CD4-positive, alpha-beta T cell treated with Interleukin-6 for 4 hours (primary cell): ENCODE measurements at regions not wholly inside any gene's neighbourhood (a gene's known extent, or its start where the extent isn't known, plus 50 kb on each side); places are given as distances from the start of the nearest gene placed in this dataset.

Experiments used
- DNase-seq: peaks from one replicate; pipeline ENCODE4 v3.0.0-alpha.2; 2020; ENCODE audit warnings: mixed read lengths

DNA sequence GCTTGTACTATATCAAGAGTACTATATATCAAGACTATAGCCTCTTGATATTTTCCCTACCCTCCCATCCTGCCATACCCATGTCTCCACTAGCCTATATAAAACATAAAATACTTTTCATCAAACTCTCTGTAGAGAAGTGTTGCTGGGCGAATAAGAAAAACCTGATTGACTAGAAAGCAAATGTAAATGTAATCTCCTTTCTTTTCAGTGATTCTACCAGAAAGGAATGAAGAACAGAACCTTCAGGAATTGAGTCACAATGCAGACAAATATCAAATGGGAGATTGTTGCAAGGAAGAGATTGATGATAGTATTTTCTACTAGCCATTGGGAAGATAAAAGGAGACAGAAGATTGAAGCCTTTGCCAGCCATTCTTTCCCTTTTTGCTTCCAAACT lies 89.2 kb downstream of the KCNRG start:
- no peak for DNase-seq

DNA sequence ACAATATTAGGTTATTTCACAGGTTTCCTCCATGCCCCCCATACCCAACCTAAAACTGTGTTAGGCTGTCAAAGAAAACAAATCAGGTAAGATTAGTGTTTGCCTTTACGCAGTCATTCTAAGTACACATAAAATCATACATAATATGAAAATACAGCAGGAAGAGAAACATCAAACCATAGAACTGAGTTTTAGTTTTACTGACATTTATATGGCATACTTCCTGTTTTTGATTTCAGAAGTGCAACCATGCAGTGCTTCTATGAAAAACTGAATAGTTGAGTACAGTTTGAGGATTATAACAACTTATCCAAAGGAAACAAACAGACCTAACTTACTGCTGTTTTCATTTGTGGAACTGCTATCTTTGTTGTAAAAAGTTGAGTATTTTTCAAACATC lies 91.3 kb downstream of the KCNRG start:
- DNase-seq, result no peak

DNA sequence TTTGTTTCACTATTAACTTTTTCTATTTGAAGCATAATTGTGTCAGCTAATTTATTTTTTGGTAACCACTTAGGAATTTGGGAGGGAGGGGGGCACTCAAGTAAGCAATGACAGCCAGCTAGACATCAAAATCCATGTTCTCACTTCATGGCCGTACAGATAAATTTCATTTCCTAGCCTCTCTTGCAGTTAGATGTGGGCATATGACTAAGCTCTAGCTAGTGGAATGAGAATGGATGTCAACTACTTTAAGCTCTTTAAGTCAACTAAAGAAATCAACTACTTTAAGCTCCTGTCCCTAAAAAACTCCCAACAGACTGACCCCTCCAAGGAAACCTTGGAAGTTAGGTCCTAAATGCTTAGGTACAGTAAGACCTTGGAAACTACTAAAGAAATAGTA lies 92.0 kb downstream of the KCNRG start:
- DNase-seq, result no peak

DNA sequence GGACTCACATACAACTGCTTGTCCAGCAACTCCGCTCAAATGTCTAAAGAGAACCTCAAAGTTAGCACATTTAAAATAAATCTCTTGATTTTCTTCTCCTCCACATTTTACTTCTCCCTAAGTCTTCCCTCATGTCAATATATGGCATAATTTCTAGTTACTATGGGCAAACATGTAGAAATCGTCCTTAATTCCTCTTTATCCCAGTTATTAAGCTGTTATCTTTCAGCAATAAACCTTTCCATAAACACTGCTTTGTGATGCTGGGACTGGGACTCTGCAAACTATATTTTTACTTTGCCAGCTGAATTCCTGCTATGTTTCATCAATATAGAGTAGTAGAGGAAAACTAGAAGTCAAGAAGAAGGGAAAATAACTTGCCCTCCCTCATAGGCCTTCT lies 99.7 kb downstream of the KCNRG start:
- DNase-seq, result no peak

DNA sequence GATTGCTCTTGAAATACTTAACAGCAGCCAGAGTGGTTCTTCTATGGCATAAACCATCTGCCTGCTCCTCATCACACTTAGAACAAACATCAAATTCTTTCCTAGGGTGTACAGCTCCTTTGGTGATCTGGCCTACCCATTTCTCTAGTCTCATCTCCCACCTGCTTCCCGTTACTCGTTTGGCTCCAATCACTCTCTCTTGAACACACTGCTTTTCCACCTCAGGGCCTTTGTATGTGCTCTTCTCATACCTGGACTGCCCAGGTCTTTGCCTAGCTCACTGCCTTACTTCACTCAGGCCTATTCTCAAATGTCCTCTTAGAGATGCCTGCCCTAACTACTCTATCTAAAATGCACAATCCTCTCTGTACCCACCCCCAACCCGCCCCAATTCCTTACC lies 100.5 kb downstream of the KCNRG start:
- DNase-seq, result no peak

DNA sequence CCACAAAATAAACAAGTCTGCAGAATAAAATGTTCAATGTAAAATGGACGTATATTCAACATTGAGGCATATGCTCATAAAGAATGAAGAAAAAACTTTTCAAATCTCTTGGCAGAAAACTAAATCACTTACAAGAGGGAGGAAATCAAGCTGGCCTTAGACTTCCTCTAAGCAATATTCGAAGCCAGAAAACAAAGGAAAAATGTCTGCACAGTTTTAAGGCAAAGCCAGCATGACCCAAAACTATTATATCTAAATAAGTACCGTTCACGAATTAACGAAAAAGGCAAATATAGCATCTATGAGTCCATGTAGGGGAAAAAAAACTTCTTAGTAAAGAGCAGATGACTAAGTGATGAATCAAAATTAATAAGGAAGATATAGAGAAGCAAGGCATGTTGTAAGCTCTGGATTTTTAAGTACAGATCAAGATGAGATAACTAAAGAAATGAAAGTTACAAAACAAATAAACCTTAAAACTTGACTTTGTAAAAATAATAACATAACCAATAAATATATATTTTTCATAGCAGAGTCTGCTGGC lies 101.3 kb downstream of the KCNRG start:
- no peak for DNase-seq

DNA sequence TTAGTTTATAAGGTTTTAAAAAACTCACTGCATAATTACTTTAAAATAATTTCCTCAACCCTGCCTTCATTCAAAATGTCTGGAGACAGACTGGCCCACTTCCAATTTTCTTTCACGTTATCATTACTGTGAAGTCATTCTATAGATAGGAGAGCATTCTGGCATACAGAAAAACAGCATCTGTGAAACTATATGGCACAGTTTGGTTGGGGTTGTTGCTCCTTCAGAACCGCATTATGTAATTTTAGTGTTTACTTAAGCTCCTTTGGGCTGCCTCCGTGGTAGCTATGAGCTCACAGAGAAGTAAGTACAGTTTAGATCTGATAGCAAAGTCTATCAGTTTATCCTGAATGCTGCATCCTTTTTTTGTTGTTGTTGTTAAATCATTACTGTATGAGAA lies 104.3 kb downstream of the KCNRG start:
- DNase-seq, result no peak

DNA sequence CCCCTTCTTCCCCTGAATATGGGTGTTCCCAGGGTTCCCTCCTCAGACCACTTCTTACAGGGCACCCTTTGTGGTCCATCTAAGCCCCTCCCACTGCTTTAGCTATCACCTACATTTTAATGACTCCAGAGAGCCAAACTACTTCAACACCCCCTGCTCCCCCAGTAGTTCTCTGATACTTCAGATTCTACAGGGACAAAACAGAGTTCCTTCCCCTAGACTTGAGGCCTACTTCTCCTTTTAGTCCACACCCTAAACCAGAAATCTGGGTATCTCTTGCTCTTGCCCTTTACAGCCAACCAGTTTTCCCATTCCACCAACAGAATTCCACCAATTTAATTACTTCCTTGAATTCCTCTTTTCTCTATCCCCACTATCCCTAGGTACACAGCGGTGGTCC lies 107.2 kb downstream of the KCNRG start:
- no peak for DNase-seq

DNA sequence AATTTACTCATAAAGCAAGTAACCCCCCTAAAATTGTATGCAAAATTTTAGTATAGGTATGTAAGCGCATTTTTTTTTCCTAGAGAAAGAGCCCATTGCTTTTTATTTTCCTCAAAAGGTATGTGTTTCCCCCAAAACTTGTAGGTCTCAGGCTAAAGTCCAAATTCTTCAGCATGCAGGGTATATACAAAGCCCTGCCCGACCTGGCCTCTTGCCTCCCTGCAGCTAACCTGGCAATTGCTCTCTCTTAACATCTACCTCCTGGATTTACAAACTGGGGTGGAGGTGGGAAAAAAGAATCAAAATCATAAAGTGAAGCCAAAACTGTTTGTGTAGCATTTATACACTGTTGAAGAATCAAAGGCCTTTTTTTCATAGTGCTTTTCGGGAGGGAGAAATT lies 107.8 kb downstream of the KCNRG start:
- DNase-seq, result no peak

DNA sequence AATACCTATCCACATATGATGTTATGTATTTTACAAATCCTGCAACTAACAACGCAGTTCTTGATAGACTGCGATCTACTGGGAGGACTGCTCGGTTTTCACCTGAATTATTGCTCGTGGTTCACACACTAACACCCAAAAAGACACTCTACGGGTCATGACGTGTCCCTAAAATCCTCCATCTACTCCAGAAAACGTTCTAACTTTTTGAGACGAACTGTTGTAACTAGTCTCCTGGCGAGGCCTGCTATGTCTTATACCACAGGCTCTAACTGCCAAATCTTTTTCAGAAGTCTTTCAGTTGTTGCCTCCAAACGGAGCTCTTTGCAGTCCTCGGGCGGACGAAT lies 108.2 kb downstream of the KCNRG start:
- DNase-seq, result no peak

DNA sequence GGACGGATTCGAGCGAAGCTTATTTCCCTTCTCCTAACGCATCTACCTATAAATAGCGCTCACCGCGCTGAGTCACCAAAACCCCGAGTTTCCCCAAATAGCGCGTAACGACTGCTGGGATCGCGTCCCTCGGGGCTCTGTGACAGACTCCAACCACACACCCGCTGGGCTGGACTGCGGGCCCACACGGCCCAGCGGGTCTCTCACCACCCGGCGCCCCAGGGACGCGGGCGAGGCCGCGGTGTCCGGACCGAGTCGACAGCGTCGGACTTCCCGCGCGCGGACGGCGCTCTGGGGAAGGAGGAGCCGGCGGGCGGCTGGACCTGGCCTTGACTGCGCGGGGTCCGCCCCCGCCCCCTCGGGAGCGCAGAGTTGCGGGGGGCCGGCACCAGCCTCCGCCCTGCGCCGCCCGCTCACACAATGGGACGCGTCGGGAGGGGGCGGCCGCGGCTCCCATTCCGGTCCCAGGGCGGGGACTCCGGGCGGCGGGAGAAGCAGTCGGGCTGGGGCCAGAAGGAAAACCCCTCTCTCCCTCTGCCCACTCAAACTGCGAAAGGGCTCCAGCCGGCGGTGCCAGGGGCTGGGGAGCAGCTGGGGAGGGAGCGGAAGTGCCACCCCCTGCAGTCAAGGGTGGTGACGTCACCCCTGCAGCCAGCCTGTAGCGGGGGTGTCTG lies 108.8 kb downstream of the KCNRG start:
- peak; percentile 77 for DNase-seq

DNA sequence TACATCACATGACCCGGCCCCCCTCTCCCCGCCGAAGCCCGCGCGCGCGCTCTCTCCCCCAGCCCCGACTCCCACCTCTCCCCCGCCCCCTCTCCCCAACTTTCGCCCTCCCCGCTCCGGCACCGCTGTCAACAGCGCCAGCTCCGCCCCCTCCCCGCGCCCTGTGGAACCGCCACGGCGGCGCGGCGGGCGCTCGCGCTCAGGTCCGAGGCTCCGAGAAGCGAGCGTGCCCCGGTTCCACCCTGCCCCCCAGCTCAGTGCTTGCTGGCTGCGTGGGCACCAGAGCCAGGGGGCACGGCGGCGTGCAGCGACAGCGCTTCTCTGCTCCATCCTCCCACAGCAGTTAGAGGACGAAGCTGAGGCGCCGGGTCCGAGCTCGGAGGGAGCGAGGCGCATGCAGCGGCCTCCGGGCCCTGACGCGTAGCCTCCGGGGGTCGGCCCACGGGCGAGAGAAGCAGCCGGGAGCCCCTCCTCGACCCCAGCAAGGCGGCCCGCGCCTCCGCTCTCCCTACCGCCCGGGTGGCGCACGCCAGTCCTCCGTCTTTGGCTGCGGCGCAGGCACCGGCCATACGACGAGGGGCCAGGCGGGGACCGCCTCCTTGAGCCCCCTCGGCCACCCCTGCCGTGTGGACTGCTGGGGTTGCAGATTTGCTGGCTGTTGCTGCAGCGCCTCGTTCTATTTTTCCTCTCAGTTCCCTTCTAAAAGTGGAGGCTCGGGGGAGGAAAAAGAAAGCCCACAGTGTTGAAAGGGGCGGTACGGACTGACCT lies 109.5 kb downstream of the KCNRG start:
- peak; percentile 98 for DNase-seq

DNA sequence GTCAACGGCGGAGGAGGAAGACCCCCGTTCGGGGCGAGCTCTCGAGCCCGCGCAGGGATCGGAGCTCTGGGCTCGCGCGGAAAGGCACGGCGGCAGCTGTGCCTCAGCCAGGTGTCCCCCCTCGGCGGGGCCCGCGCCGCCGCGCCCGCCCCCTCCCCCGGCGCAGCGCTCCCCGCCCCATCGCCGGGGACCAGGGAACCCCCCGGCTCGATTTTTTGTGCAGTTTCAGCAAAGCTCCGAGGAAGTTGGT lies 110.0 kb downstream of the KCNRG start:
- DNase-seq, result no peak

DNA sequence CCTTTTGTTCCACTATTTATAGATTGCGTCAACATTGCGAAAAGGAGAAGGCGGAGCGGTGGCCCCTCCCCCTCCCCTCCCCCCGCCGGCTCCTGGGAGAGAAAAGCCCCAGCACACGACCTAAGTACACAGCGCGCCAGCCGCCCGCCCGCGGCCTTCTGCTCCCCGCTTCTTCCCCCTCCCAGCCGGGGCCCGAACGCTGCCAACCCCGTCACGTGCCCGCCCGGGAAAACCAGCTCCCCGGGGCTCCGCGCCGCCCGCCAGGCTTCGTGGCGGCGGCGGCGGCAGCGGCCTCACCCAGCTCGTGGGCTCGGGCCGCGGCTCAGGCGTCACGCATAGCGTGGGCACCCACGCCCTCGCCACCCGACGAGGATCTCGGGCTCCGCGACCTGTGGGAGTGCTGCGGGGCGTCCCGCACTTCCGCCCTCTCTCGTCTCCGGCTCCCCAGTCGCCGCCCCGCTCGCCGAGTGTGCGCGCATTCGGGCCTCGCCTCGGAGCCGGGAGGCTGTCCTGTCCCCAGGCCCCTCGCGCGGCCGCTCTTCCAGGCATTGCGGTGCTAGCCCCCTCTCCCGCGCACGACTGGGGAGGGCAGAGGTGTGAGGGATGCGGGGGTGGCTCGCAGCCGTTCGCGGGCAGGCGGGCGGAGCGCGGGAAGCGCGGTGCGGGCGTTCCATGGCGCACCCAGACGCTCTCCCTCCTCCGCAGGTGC lies 110.5 kb downstream of the KCNRG start:
- DNase-seq, result peak; percentile 92

DNA sequence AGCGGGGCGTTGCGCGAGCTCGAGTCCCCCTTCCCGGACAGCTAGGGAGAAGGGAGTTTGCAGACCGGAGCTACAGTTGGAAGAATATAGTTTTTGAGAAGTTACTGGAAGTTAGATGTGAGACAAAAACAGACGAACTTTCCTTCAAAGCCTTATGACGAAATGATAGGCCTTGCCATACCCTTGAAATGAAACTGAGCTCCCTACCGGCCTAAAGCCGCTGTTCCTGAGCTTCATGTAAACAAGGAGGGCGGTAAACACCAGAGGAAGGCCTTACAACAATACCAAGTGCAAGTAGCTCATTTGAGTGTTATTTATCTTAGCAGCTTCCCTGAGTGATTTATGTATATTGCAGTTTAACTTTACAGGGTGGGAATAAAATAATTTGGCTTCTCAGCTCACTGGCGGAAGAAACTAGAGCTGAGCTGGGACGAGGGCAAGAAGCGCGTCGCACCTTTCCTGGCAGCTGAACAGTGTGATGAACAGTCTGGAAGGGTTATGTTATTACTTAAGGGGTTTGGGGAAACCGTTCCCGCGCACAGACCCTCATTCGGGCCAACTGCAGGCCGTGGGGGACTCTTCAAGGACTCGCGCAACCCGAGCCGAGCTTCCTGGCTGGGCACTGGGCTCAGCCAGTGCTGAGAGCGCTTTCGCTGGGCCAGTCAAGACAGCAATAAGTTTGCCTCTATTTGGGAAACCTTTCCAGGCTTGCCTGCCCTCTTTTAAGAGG lies 111.2 kb downstream of the KCNRG start:
- DNase-seq, result peak; percentile 48

DNA sequence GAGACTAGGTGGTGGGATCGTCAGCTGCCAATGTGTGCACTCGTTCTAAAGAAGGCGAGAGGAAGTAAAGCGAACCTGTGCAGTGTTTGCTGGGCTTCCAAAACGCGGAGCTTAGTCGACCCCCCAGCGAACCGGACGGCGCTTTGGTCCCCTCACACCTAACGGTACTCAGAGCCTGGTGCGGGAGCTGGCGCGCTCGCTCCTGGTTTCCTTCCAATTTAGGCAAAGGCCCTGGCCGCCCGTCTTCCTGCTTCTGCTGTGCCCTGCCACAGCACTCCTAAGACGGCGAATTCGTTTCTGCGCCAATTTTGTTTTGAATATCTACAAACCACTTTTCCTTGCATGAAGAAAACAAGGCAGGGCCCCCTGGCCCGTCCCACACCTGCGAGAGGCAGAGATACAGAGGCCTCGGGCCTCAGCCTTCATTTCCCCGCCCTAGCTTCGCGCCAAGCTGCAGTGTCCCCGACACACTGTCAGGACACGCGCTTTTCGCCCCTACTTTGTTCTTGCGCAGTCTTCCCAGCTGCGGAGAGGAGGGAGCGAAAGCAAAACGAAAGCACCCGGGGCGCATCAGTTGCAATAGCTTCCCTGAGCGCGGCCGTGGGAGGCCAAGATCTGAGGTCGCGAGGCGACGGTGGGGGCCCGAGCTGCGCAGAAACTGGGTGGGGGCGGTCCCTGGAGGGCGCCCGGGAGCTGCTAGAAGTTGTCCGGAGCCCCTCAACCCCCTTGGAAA lies 111.9 kb downstream of the KCNRG start:
- DNase-seq, result peak; percentile 70

DNA sequence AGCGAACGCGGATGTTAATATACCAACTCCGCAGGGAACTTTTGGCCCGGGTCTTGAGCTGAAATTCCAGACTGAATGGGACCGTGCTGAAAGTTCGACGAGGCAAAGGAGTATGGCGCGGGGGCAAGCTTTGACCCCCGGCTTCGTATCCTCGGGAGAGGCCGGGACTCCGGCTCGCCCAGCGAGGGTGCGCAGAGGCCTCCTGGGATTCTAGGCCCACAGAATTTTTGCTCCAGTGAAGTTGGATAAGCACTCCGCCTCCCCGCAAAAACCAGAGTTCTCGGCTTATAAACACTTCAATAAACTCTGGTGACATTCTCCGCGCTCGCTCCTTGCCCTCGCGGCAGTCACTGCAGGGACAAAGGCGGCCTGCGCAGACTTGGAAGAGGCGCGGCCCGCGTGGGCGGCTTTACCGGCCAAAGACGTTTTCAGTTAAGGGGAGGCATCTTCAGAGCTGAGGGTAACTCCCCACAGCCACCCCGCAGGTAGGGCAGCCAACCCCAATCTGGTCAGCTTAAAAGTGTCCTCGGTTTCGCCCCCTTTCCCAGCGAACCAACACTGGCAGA lies 112.6 kb downstream of the KCNRG start:
- peak; percentile 5 for DNase-seq

DNA sequence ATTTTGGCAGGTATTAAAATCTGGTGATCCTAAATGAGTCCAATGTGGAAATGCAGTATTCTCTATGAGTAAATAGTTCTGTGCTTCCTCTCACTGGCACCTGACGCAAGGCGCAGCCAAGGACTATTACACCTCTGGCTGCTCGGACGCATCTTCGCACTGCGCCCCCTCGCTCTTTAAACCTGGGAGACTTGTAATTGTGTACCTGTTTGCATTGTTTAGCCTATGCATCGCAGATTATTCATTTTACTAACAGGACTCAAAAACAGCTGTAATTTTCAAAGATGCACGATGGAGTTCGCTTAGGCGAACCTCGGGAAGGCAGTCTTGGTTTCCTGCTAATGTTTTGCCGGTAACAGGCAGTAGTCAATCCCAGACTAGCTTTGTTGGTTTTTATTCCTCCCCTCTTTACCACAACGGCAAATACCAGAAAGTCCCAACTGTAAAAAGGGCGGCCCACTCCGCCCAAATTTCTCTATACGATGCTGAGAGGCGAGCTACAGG lies 113.2 kb downstream of the KCNRG start:
- DNase-seq, result peak; percentile 26

DNA sequence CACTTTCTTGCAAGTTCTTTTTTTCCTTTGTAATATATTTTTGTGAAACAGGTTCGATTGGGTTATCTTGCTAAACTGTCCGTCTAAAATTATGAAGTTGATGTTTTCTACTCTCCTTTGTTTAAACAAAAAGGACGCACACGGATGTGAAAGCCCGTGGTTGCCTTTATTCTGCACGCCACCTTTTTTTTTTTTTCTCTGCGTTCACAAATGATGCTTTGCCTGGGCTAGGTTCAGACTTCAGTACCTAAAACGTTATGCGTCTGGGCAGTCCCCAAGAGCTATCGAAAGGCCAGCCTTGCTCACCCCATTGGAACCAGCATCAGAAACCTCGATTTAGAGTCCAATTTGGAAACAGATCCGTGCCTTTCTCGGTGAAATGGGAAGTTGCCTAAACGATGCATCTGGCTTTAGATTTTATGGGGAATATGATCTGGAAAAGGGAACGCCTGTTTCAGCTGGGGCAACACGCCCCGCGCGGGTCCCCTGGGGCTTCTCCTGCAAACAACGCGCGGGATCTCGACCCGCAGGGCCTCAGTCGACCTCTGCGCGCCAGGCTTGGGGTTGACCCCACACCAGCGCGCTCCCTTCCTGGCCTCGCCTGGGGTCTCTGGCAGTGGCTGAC lies 113.9 kb downstream of the KCNRG start:
- peak; percentile 29 for DNase-seq

DNA sequence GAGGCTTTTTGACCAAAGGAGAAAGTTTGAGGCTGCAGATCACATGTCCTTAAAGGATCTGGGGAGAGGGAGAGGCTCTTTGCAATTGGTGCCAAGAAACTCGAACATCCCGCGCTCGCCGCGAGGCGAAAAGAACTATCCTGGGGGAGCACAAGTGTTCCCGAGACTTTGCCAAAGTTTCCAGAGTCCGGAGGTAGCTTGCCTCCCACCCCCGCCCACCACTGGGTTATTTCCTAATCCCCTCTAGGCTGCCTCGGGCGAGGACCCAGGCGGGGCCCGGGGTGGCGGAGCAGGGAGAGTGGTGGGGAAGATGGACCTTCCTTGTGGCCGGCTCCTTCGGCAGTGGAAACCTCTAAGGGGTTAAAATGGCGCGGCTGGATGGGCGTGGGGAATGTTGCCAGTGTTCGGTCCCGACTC lies 114.5 kb downstream of the KCNRG start:
- peak; percentile 2 for DNase-seq

DNA sequence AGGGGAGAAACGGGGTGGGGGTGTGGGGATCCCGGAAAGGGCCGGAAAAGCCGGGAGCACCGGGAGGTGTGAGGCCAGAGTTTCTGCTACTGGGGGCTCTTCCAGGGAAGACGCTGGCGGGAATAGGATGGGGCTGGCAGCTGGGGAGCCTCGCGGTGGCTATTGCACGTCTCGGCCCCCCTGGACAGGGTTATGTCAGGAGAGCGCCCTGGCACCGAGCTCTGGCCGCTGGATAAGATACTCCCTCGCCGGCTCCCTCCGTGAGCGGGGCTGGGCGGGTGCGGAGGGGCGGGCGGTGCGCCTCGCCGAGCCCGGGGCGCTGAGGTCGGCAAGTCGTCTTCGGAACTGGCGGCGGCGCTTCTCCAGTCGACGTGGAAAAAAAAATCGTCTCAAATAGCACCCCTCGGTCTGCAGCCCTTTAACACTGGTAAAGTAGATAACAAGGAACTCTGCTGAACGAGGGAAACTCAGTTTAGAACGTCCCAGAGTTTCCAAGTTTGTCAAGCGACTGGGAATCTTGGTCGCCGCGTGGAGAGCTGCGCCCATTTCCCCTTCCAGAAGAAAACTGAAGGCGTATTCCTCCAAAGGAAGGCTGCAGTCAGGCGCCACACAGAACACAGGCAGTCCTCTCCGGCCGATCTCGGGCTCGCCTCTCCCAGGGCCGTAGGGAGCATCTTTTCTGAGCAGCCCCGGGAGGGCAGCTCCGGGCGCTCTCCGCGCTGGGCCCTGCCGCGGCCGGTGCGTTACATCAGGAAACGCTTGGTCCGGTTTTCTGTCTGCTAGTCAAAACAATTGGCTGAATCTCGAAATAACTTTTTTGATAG lies 115.1 kb downstream of the KCNRG start:
- peak; percentile 44 for DNase-seq
